HFF-Myc (cell line): ENCODE measurements at regions not wholly inside any gene's neighbourhood (a gene's known extent, or its start where the extent isn't known, plus 50 kb on each side); places are given as distances from the start of the nearest gene placed in this dataset.
"Not testable (repeated sequence)": the region's sequence is repeated elsewhere in the genome, so short reads cannot be mapped to it uniquely, and the experiment has no call there.

Experiments used
- DNase-seq: peaks from one replicate; pipeline ENCODE4 v3.0.0-alpha.2; 2011; ENCODE audit warnings: low read depth; ENCODE audit errors: extremely low read depth
- H3K4me3 ChIP-seq: replicated peaks from 2 replicates; pipeline ENCODE4 v1.5.1; 2011; ENCODE audit warnings: low read depth, mild to moderate bottlenecking, control low read depth, low read length
- CTCF ChIP-seq: IDR thresholded peaks from 2 replicates; pipeline ENCODE4 v1.5.1; 2012; ENCODE audit warnings: mild to moderate bottlenecking, low read depth, low read length, control low read depth; ENCODE audit errors: missing control alignments

GRCh38 chr2:95670686-95671085 is 78.9 kb downstream of the TRIM43 start:
- no peak for DNase-seq
- no peak for TF ChIP-seq CTCF
- H3K4me3 ChIP-seq = no peak overlapping the region

- not testable (repeated sequence) for H3K4me3 ChIP-seq, DNase-seq
Measured at GRCh38 chr2:95671171-95671570, 79.4 kb downstream of the TRIM43 start.

GRCh38 chr2:95671992-95672391 is 80.2 kb downstream of the TRIM43 start:
- DNase-seq, H3K4me3 ChIP-seq: not testable (repeated sequence)

- not testable (repeated sequence) for H3K4me3 ChIP-seq, DNase-seq
Measured at GRCh38 chr2:95672500-95672899, 80.7 kb downstream of the TRIM43 start.

- DNase-seq = no peak
- TF ChIP-seq CTCF = no peak
- no peak overlapping the region for H3K4me3 ChIP-seq
Measured at GRCh38 chr2:95674186-95674585, 82.4 kb downstream of the TRIM43 start.

GRCh38 chr2:95676573-95676972 is 84.8 kb downstream of the TRIM43 start:
- not testable (repeated sequence) for H3K4me3 ChIP-seq, DNase-seq

GRCh38 chr2:95677346-95677745 is 85.5 kb downstream of the TRIM43 start:
- TF ChIP-seq CTCF = no peak
- no peak overlapping the region for H3K4me3 ChIP-seq
- DNase-seq = no peak

- not testable (repeated sequence) for H3K4me3 ChIP-seq, DNase-seq
Measured at GRCh38 chr2:95677833-95678232, 86.0 kb downstream of the TRIM43 start.

- DNase-seq, H3K4me3 ChIP-seq: not testable (repeated sequence)
Measured at GRCh38 chr2:95681158-95681557, 89.4 kb downstream of the TRIM43 start.

- H3K4me3 ChIP-seq, DNase-seq: not testable (repeated sequence)
Measured at GRCh38 chr2:95681589-95682081, 89.8 kb downstream of the TRIM43 start.

- H3K4me3 ChIP-seq = peak overlapping the region; percentile 42
- DNase-seq = not testable (repeated sequence)
Measured at GRCh38 chr2:95682889-95683517, 91.2 kb downstream of the TRIM43 start.
